Breast epithelium (tissue), 3 donors: ENCODE measurements at regions not wholly inside any gene's neighbourhood (a gene's known extent, or its start where the extent isn't known, plus 50 kb on each side); places are given as distances from the start of the nearest gene placed in this dataset.

ENCODE experiments used
- POLR2A ChIP-seq: fragments of 450-650 bp; IDR thresholded peaks from one replicate; pipeline ENCODE4 v1.6.1; 2016; ENCODE audit warnings: antibody characterized with exemption, mild to moderate bottlenecking, moderate library complexity
- TF ChIP-seq, protein P1 (sequence below), 3 donors: fragments of 450-650 bp; IDR thresholded peaks; one replicate each; pipeline ENCODE4 v1.5.1; 2016 to 2017; ENCODE audit warnings: antibody characterized with exemption in 3 of 3, mild to moderate bottlenecking in 3 of 3, moderate library complexity in 3 of 3

DNA sequence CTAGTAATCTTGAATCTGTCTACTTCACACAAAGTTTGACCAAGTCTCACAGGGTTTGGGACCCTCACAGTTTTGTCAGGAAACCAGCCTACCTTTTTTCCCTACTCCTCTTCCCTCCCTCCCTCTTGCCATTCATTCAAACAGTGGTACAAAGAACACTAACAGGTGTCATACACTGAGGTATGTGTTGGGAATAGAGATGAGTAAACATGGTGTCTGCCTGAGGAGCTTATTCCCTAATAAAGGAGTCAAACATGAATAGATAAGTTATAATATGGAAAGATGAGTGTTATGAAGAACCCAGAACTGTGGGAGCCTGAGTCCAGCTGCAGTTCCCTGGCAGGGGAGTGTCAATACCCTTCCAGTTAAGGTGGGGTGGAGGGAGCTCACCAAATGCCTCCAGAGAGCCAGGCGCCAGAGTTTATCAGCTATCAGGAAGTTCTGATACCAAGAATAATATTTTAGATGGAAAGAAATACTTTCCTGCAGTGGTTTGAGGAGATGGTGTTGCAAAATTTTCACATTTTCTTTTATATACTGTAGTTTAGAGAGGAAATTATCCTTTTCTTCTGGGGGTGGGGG is 183.4 kb upstream of the NR3C1 start:
- TF ChIP-seq, protein P1, sequence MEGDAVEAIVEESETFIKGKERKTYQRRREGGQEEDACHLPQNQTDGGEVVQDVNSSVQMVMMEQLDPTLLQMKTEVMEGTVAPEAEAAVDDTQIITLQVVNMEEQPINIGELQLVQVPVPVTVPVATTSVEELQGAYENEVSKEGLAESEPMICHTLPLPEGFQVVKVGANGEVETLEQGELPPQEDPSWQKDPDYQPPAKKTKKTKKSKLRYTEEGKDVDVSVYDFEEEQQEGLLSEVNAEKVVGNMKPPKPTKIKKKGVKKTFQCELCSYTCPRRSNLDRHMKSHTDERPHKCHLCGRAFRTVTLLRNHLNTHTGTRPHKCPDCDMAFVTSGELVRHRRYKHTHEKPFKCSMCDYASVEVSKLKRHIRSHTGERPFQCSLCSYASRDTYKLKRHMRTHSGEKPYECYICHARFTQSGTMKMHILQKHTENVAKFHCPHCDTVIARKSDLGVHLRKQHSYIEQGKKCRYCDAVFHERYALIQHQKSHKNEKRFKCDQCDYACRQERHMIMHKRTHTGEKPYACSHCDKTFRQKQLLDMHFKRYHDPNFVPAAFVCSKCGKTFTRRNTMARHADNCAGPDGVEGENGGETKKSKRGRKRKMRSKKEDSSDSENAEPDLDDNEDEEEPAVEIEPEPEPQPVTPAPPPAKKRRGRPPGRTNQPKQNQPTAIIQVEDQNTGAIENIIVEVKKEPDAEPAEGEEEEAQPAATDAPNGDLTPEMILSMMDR (IDR thresholded peaks at IDR 0.05), result no peak
- TF ChIP-seq POLR2A, result no peak
